NCI-H2081 treated with DMSO at 0.1 percent for 48 hours (cell line): ENCODE measurements at regions not wholly inside any gene's neighbourhood (a gene's known extent, or its start where the extent isn't known, plus 50 kb on each side); places are given as distances from the start of the nearest gene placed in this dataset.

Experiments
- DNase-seq: peaks from one replicate; lab custom pipeline; 2025; lab: John Stamatoyannopoulos, UW

GRCh38 chr4:56086073-56086541, 137.4 kb downstream of the CEP135 start:
- DNase-seq, result peak; percentile 17

- no peak for DNase-seq
Measured at GRCh38 chr4:56085275-56085674, 136.5 kb downstream of the CEP135 start.

GRCh38 chr4:56084851-56085250, 136.1 kb downstream of the CEP135 start:
- DNase-seq, result no peak
